PC-9 (cell line): ENCODE measurements at regions not wholly inside any gene's neighbourhood (a gene's known extent, or its start where the extent isn't known, plus 50 kb on each side); places are given as distances from the start of the nearest gene placed in this dataset.
"Not testable (repeated sequence)": the region's sequence is repeated elsewhere in the genome, so short reads cannot be mapped to it uniquely, and the experiment has no call there.

ENCODE experiments used
- BruUV-seq: library from RNA; stranded (reverse); fragments of 400-500 nt; replicated peaks from 2 replicates; lab custom pipeline; 2021; lab: Mats Ljungman, UMichigan
- CTCF ChIA-PET: fragments of 300-600 bp; sonication (Branson Sonifier 250); formaldehyde crosslinking; loops from one replicate; lab custom pipeline; 2022; ENCODE audit warnings: antibody characterized with exemption; lab: Charles Lee
- POLR2A ChIA-PET: fragments of 300-600 bp; sonication (Branson Sonifier 250); formaldehyde crosslinking; loops from one replicate; lab custom pipeline; 2022; ENCODE audit warnings: antibody characterized with exemption; ENCODE audit not compliant: unreplicated experiment; lab: Charles Lee
- DNase-seq, 2 experiments: peaks; one replicate each; pipeline versions ENCODE4 v3.0.0 to v3.0.0-alpha.2; 2015 to 2022; ENCODE audit warnings: mixed read lengths in 1 of 2
- H2AFZ ChIP-seq: fragments of 200-600 bp; sonication (generic); 2 replicates; pipeline ENCODE4 v1.8.1; 2017; ENCODE audit warnings: antibody characterized with exemption
- H3F3A ChIP-seq: fragments of 200-600 bp; sonication (generic); 2 replicates; pipeline ENCODE4 v1.8.1; 2017; ENCODE audit warnings: antibody characterized with exemption, mild to moderate bottlenecking, low read depth; ENCODE audit not compliant: insufficient read depth
- H3K27ac ChIP-seq: fragments of 200-600 bp; sonication (generic); 2 replicates; pipeline ENCODE4 v1.6.1; 2016; ENCODE audit warnings: mixed run types
- H3K27me3 ChIP-seq: fragments of 200-600 bp; sonication (generic); 2 replicates; pipeline ENCODE4 v1.6.1; 2016; ENCODE audit warnings: low read depth, mixed run types; ENCODE audit not compliant: insufficient read depth
- H3K36me3 ChIP-seq: fragments of 200-600 bp; sonication (generic); 2 replicates; pipeline ENCODE4 v1.6.1; 2016; ENCODE audit warnings: low read depth, mixed run types
- H3K4me1 ChIP-seq: fragments of 200-600 bp; sonication (generic); replicated peaks from 2 replicates; pipeline ENCODE4 v1.6.1; 2016; ENCODE audit warnings: mixed run types; ENCODE audit not compliant: insufficient read depth
- H3K4me2 ChIP-seq: fragments of 200-600 bp; sonication (generic); 2 replicates; pipeline ENCODE4 v1.6.1; 2017; ENCODE audit warnings: mixed run types
- H3K4me3 ChIP-seq: fragments of 200-600 bp; sonication (generic); 2 replicates; pipeline ENCODE4 v1.6.1; 2016; ENCODE audit warnings: mixed run types
- H3K79me2 ChIP-seq: fragments of 200-600 bp; sonication (generic); 2 replicates; pipeline ENCODE4 v1.6.1; 2017; ENCODE audit warnings: low read depth, mixed run types
- H3K9me2 ChIP-seq: fragments of 200-600 bp; sonication (generic); 2 replicates; pipeline ENCODE4 v1.8.1; 2017; ENCODE audit warnings: mild to moderate bottlenecking; ENCODE audit not compliant: insufficient read depth
- H3K9me3 ChIP-seq: fragments of 200-600 bp; sonication (generic); 2 replicates; pipeline ENCODE4 v1.8.1; 2016; ENCODE audit warnings: low read depth; ENCODE audit not compliant: insufficient read depth
- H4K20me1 ChIP-seq: fragments of 200-600 bp; sonication (generic); 2 replicates; pipeline ENCODE4 v1.8.1; 2017; ENCODE audit not compliant: insufficient read depth
- EZH2 ChIP-seq: fragments of 200-600 bp; sonication (generic); IDR thresholded peaks from 2 replicates; pipeline ENCODE4 v1.8.0; 2017; ENCODE audit warnings: antibody characterized with exemption, low read depth
- intact Hi-C: fragments of 100-400 bp; cut with micrococcal nuclease; formaldehyde crosslinking; loops from one replicate; pipeline ENCODE4 v1.10.0; 2022; ENCODE audit not compliant: unreplicated experiment
- TF ChIP-seq, protein P1 (sequence below): fragments of 200-600 bp; sonication (generic); conservative IDR thresholded peaks from 2 replicates; pipeline ENCODE4 v1.6.1; 2017; ENCODE audit warnings: mixed run types, antibody characterized with exemption, mild to moderate bottlenecking, moderate library complexity

DNA sequence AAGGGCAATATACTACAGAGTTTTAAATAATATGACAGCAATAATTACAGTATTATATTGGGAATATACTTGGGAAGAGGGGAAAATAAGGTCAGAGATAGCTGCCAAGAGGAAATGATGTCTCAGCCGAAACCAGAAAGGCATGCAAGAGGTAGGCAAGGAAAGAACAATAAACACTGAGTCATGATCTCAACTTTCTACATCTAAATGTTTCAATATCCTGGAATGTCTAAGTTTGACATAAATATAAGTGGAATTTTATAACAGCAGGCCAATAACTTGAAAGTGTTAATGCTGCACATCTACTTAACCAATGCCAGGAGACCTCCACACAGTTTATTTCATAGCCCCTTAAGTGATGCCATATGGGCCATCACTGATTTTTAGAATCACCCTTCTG, 99.8 kb upstream of the CPNE4 start:
- intact Hi-C loops, result loop anchor here (5.0 to 10.0 kb wide), 3 partner anchors 43 to 1440 kb away; partner anchors contain the start of genes CDV3 and DNAJC13
- DNase-seq, result peak; percentile 42 to 95
- BruUV-seq, result no TSS peak

DNA sequence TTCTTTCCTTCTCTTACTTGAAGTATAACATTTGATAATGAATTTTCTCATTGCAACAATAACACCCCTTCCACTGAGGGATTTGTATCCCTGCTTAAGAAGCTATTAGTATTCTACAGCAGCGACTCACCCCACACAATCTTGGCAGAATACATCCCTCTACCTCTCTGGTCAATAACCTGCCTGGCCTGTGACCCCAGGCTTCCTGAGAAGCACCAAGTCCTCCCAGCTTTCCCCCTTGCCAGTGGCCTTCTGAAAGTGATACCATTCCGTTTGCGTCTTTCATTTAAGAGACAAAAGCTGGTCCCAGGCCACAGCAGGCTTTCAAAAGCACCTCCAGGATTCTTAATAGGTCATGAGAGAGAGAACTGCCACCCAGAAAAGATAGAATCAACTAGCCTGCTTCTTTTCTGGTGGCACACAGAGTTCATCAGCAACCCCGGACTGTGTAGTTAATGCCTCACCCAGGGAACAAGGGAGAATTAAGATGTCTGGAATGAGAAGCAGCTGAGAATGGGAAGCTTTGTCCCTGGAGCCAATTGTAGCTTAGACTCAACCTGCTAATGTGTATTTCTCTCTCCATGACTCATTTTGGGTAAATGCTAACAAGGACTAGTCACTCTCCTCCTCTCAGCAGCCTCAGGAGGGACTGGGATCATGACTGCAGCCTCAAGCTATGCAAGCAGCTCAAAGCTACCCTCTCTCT, 101.0 kb upstream of the CPNE4 start:
- Histone ChIP-seq H3F3A (peaks cover 31% of the 10 kb centered on the region), H3K27me3 (no peaks in the 10 kb centered on the region), H3K9me2 (no peaks in the 10 kb centered on the region), H3K27ac (peak overlapping the region; percentile 100), H3K4me3 (peak overlapping the region; percentile 52), H3K4me1 (peaks cover 50% of the 10 kb centered on the region), H2AFZ (0 out of 2 replicates have a peak overlapping the region, but pooled peaks have one; percentile 6), H3K36me3 (0 out of 2 replicates have a peak, but pooled peaks cover 6% of the 10 kb centered on the region), H3K9me3 (peaks cover 13% of the 10 kb centered on the region; the same call in 1 of the 2 replicates), H3K4me2 (peak overlapping the region; percentile 92), H3K79me2 (no peaks in the 10 kb centered on the region), H4K20me1 (no peaks in the 10 kb centered on the region)
- POLR2A ChIA-PET, result interaction anchor here (0.5 to 1.1 kb wide), 11 partner anchors 29 to 786 kb away, joined by 3 to 20 read pairs (median 5); no protein-coding TSS in a partner anchor
- TSS peak; percentile 95 for BruUV-seq
- TF ChIP-seq, protein P1, sequence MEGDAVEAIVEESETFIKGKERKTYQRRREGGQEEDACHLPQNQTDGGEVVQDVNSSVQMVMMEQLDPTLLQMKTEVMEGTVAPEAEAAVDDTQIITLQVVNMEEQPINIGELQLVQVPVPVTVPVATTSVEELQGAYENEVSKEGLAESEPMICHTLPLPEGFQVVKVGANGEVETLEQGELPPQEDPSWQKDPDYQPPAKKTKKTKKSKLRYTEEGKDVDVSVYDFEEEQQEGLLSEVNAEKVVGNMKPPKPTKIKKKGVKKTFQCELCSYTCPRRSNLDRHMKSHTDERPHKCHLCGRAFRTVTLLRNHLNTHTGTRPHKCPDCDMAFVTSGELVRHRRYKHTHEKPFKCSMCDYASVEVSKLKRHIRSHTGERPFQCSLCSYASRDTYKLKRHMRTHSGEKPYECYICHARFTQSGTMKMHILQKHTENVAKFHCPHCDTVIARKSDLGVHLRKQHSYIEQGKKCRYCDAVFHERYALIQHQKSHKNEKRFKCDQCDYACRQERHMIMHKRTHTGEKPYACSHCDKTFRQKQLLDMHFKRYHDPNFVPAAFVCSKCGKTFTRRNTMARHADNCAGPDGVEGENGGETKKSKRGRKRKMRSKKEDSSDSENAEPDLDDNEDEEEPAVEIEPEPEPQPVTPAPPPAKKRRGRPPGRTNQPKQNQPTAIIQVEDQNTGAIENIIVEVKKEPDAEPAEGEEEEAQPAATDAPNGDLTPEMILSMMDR, result no peak
- TF ChIP-seq EZH2, result no peak
- CTCF ChIA-PET, result interaction anchor here (0.8 to 1.6 kb wide), 5 partner anchors 28 to 101 kb away, joined by 3 to 5 read pairs (median 3); partner anchors contain the start of gene CPNE4
- peak; percentile 71 to 97 for DNase-seq
- intact Hi-C loops, result loop anchor here (1.0 to 10.0 kb wide), 5 partner anchors 29 to 1439 kb away; partner anchors contain the start of genes CDV3 and DNAJC13

More for the DNA sequence above, 99.8 kb upstream of the CPNE4 start:
- no peak overlapping the region for H2AFZ ChIP-seq
- ChIA-PET POLR2A (interaction anchor here (0.6 kb wide), 1 partner anchor 101 kb away, joined by 3 read pairs; no protein-coding TSS in a partner anchor), CTCF (interaction anchor here (1.6 kb wide), 1 partner anchor 100 kb away, joined by 5 read pairs; the partner anchor contains the start of gene CPNE4)
- H3K4me3 ChIP-seq, result peak overlapping the region; percentile 52; the same call in 1 of the 2 replicates
- H3K27me3 ChIP-seq, result no peaks in the 10 kb centered on the region
- H3K9me3 ChIP-seq, result peaks cover 13% of the 10 kb centered on the region; the same call in 1 of the 2 replicates
- H3K27ac ChIP-seq, result peak overlapping the region; percentile 100
- H3K4me1 ChIP-seq, result peaks cover 50% of the 10 kb centered on the region
- H3K36me3 ChIP-seq, result 0 out of 2 replicates have a peak, but pooled peaks cover 6% of the 10 kb centered on the region
- H4K20me1 ChIP-seq, result no peaks in the 10 kb centered on the region
- no peaks in the 10 kb centered on the region for H3K9me2 ChIP-seq
- H3K4me2 ChIP-seq, result peak overlapping the region; percentile 92
- H3F3A ChIP-seq, result peaks cover 31% of the 10 kb centered on the region
- TF ChIP-seq, protein P1, result no peak
- TF ChIP-seq EZH2, result no peak
- H3K79me2 ChIP-seq, result no peaks in the 10 kb centered on the region

DNA sequence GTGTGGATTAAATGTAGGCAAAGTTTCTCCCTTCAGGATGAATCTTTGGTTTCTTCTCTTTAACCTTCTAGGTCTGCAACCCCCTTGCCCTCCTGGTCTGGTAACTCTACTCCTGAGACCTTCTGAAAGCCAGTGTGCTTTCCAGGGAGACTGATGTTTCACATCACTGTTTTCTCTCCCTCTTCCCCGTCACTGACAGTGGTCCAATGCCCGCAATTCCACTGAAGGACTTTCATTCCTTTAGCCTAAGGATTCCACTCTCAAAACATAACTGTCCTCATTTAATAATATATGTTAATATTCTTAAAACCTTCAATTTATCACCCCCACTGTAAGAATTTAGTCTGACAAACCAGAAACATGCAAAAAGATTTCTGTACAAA, 101.5 kb upstream of the CPNE4 start:
- CTCF ChIA-PET, result interaction anchor here (1.0 to 1.6 kb wide), 3 partner anchors 28 to 101 kb away, joined by 3 to 5 read pairs (median 3); partner anchors contain the start of gene CPNE4
- no peak overlapping the region for H3K4me3 ChIP-seq

DNA sequence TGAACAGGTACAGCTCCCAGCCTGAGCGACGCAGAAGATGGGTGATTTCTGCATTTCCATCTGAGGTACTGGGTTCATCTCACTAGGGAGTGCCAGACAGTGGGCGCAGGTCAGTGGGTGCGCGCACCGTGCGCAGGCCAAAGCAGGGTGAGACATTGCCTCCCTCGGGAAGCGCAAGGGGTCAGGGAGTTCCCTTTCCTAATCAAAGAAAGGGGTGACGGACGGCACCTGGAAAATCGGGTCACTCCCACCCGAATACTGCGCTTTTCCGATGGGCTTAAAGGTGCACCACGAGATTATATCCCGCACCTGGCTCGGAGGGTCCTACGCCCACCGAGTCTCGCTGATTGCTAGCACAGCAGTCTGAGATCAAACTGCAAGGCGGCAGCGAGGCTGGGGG, 102.1 kb upstream of the CPNE4 start:
- H3K27me3 ChIP-seq, H3K4me3 ChIP-seq, BruUV-seq, H3K9me2 ChIP-seq, CTCF ChIA-PET, H2AFZ ChIP-seq, DNase-seq, H3K36me3 ChIP-seq, H3K79me2 ChIP-seq, H4K20me1 ChIP-seq, POLR2A ChIA-PET: not testable (repeated sequence)
- Histone ChIP-seq H3K27ac (peak overlapping the region; percentile 100), H3K9me3 (peaks cover 13% of the 10 kb centered on the region; the same call in 1 of the 2 replicates), H3K4me1 (peaks cover 50% of the 10 kb centered on the region), H3K4me2 (peak overlapping the region; percentile 92), H3F3A (peaks cover 31% of the 10 kb centered on the region)
- intact Hi-C loops, result loop anchor here (1.0 to 10.0 kb wide), 5 partner anchors 27 to 1438 kb away; partner anchors contain the start of genes CDV3 and DNAJC13

More for the DNA sequence above, 101.5 kb upstream of the CPNE4 start:
- H3K4me2 ChIP-seq, result peak overlapping the region; percentile 92
- POLR2A ChIA-PET, result interaction anchor here (0.6 to 1.1 kb wide), 9 partner anchors 28 to 786 kb away, joined by 4 to 20 read pairs (median 5); no protein-coding TSS in a partner anchor
- BruUV-seq, result TSS peak; percentile 96
- peak overlapping the region; percentile 100 for H3K27ac ChIP-seq
- H2AFZ ChIP-seq, result no peak overlapping the region
- intact Hi-C loops, result loop anchor here (1.0 to 10.0 kb wide), 5 partner anchors 28 to 1438 kb away; partner anchors contain the start of genes CDV3 and DNAJC13
- H3K9me3 ChIP-seq, result peaks cover 13% of the 10 kb centered on the region; the same call in 1 of the 2 replicates
- TF ChIP-seq, protein P1, result no peak
- no peak for TF ChIP-seq EZH2
- no peaks in the 10 kb centered on the region for H4K20me1 ChIP-seq
- no peaks in the 10 kb centered on the region for H3K27me3 ChIP-seq
- no peaks in the 10 kb centered on the region for H3K9me2 ChIP-seq
- DNase-seq, result no peak
- H3F3A ChIP-seq, result peaks cover 31% of the 10 kb centered on the region
- H3K36me3 ChIP-seq, result 0 out of 2 replicates have a peak, but pooled peaks cover 6% of the 10 kb centered on the region
- peaks cover 50% of the 10 kb centered on the region for H3K4me1 ChIP-seq
- no peaks in the 10 kb centered on the region for H3K79me2 ChIP-seq
